WTC11 (cell line): ENCODE measurements at regions not wholly inside any gene's neighbourhood (a gene's known extent, or its start where the extent isn't known, plus 50 kb on each side); places are given as distances from the start of the nearest gene placed in this dataset.

Source experiments
- ATF1 ChIP-seq: sonication (generic); formaldehyde crosslinking; IDR thresholded peaks from 2 replicates; pipeline ENCODE4 v1.8.1; 2023; ENCODE audit warnings: mild to moderate bottlenecking, moderate library complexity, missing genetic modification reagents
- CTCF ChIP-seq: fragments of 200-600 bp; IDR thresholded peaks from 2 replicates; pipeline ENCODE4 v1.8.0; 2022; ENCODE audit warnings: antibody characterized with exemption
- FOXJ3 ChIP-seq: sonication (generic); formaldehyde crosslinking; IDR thresholded peaks from 2 replicates; pipeline ENCODE4 v1.9.0; 2021; ENCODE audit warnings: missing genetic modification reagents, mild to moderate bottlenecking, borderline replicate concordance
- FOXK1 ChIP-seq: sonication (generic); formaldehyde crosslinking; IDR thresholded peaks from 2 replicates; pipeline ENCODE4 v1.8.0; 2022; ENCODE audit warnings: mild to moderate bottlenecking, moderate library complexity, missing genetic modification reagents
- NR2C2 ChIP-seq: sonication (generic); formaldehyde crosslinking; IDR thresholded peaks from 2 replicates; pipeline ENCODE4 v1.8.0; 2022; ENCODE audit warnings: mild to moderate bottlenecking, missing genetic modification reagents
- RELA ChIP-seq: sonication (generic); formaldehyde crosslinking; IDR thresholded peaks from 2 replicates; pipeline ENCODE4 v1.8.1; 2022; ENCODE audit warnings: missing genetic modification reagents, mild to moderate bottlenecking, borderline replicate concordance
- SMAD3 ChIP-seq: sonication (generic); formaldehyde crosslinking; IDR thresholded peaks from 2 replicates; pipeline ENCODE4 v1.8.0; 2022; ENCODE audit warnings: missing genetic modification reagents, mild to moderate bottlenecking, borderline replicate concordance
- SP1 ChIP-seq: sonication (generic); formaldehyde crosslinking; conservative IDR thresholded peaks from 2 replicates; pipeline ENCODE4 v1.8.1; 2022; ENCODE audit warnings: missing genetic modification reagents
- ZNF416 ChIP-seq: fragments of 250-450 bp; sonication (Bioruptor Pico); IDR thresholded peaks from 2 replicates; pipeline ENCODE4 v1.9.0; 2021; ENCODE audit warnings: mild to moderate bottlenecking, inconsistent platforms
- TF ChIP-seq, protein P1 (sequence below): sonication (generic); formaldehyde crosslinking; IDR thresholded peaks from 2 replicates; pipeline ENCODE4 v1.8.0; 2022; ENCODE audit warnings: mild to moderate bottlenecking, missing genetic modification reagents
- TF ChIP-seq, protein P2 (sequence below): fragments of 250-450 bp; sonication (Bioruptor Pico); IDR thresholded peaks from 2 replicates; pipeline ENCODE4 v1.8.0; 2021; ENCODE audit warnings: mild to moderate bottlenecking
- TF ChIP-seq, protein P3 (sequence below): sonication (generic); formaldehyde crosslinking; IDR thresholded peaks from 2 replicates; pipeline ENCODE4 v1.8.0; 2022; ENCODE audit warnings: mild to moderate bottlenecking, missing genetic modification reagents
- TF ChIP-seq, protein P4 (sequence below): sonication (generic); formaldehyde crosslinking; IDR thresholded peaks from 2 replicates; pipeline ENCODE4 v1.8.0; 2023; ENCODE audit warnings: missing genetic modification reagents, mild to moderate bottlenecking, borderline replicate concordance

DNA sequence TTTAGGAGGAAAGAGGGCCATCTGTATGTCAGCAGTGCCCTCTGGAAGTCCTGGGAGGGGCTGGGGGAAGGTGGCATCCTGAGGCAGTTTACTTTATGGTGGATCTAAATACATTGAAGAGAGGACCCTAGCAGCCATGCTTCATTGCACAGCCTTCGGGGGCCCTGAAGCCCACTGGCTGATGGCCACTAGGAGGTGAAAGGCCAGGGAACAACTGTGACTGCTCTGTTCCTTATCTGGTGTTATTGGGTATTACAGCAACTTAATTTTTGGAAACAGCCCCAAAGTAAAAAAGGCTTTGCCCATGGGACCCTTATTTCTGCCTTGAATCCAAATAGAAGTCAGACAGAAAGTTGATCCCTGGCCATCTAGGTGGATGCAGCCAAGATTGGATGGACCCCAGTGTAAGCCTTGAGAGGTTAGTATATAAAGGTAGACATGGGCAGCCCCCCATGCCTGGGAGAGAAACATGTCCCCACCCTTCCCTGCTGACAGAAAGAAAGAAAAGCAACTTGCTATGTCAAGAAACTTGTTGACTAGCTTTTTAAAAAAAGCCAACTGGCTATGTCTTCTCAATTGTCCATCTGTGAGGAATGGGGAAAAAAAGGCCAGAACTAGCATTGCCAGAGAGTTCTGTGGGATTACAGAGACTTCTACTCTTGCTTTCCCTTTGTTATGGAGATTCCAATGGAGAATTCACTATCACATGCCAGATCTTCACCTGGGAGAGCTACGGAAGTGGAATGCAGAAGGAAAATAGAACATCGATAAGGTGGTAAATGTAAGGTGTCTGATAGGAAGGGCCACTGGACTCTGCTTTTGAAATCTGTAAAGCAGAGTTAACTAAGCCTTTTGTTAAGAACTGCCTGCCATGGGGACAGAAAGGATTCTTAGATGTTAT is 58.6 kb upstream of the OSR1 start:
- TF ChIP-seq, protein P1, sequence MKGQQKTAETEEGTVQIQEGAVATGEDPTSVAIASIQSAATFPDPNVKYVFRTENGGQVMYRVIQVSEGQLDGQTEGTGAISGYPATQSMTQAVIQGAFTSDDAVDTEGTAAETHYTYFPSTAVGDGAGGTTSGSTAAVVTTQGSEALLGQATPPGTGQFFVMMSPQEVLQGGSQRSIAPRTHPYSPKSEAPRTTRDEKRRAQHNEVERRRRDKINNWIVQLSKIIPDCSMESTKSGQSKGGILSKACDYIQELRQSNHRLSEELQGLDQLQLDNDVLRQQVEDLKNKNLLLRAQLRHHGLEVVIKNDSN (CRISPR knock-in tag): no peak
- TF ChIP-seq CTCF: no peak
- TF ChIP-seq RELA (CRISPR knock-in tag): no peak
- TF ChIP-seq, protein P2, sequence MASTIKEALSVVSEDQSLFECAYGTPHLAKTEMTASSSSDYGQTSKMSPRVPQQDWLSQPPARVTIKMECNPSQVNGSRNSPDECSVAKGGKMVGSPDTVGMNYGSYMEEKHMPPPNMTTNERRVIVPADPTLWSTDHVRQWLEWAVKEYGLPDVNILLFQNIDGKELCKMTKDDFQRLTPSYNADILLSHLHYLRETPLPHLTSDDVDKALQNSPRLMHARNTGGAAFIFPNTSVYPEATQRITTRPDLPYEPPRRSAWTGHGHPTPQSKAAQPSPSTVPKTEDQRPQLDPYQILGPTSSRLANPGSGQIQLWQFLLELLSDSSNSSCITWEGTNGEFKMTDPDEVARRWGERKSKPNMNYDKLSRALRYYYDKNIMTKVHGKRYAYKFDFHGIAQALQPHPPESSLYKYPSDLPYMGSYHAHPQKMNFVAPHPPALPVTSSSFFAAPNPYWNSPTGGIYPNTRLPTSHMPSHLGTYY (CRISPR knock-in tag): no peak
- no peak for TF ChIP-seq SP1
- no peak for TF ChIP-seq FOXK1
- TF ChIP-seq, protein P3, sequence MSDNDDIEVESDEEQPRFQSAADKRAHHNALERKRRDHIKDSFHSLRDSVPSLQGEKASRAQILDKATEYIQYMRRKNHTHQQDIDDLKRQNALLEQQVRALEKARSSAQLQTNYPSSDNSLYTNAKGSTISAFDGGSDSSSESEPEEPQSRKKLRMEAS: no peak
- TF ChIP-seq ZNF416 (CRISPR knock-in tag): no peak
- no peak for TF ChIP-seq SMAD3
- TF ChIP-seq, protein P4, sequence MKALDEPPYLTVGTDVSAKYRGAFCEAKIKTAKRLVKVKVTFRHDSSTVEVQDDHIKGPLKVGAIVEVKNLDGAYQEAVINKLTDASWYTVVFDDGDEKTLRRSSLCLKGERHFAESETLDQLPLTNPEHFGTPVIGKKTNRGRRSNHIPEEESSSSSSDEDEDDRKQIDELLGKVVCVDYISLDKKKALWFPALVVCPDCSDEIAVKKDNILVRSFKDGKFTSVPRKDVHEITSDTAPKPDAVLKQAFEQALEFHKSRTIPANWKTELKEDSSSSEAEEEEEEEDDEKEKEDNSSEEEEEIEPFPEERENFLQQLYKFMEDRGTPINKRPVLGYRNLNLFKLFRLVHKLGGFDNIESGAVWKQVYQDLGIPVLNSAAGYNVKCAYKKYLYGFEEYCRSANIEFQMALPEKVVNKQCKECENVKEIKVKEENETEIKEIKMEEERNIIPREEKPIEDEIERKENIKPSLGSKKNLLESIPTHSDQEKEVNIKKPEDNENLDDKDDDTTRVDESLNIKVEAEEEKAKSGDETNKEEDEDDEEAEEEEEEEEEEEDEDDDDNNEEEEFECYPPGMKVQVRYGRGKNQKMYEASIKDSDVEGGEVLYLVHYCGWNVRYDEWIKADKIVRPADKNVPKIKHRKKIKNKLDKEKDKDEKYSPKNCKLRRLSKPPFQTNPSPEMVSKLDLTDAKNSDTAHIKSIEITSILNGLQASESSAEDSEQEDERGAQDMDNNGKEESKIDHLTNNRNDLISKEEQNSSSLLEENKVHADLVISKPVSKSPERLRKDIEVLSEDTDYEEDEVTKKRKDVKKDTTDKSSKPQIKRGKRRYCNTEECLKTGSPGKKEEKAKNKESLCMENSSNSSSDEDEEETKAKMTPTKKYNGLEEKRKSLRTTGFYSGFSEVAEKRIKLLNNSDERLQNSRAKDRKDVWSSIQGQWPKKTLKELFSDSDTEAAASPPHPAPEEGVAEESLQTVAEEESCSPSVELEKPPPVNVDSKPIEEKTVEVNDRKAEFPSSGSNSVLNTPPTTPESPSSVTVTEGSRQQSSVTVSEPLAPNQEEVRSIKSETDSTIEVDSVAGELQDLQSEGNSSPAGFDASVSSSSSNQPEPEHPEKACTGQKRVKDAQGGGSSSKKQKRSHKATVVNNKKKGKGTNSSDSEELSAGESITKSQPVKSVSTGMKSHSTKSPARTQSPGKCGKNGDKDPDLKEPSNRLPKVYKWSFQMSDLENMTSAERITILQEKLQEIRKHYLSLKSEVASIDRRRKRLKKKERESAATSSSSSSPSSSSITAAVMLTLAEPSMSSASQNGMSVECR: no peak
- TF ChIP-seq FOXJ3 (CRISPR knock-in tag): no peak
- TF ChIP-seq NR2C2 (CRISPR knock-in tag): no peak
- no peak for TF ChIP-seq ATF1
